ENCODE measurements at regions not wholly inside any gene's neighbourhood (a gene's known extent, or its start where the extent isn't known, plus 50 kb on each side); places are given as distances from the start of the nearest gene placed in this dataset.

GRCh38 chr2:217433522-217433921 lies 569.3 kb downstream of the TNS1 start:
- no peak for TF ChIP-seq POLR2A (IDR thresholded peaks at IDR 0.05)
- no peak for TF ChIP-seq CTCF (IDR thresholded peaks at IDR 0.05)

All from testis (tissue), 2 donors.